Frontal cortex (tissue), 3 donors: ENCODE measurements at regions not wholly inside any gene's neighbourhood (a gene's known extent, or its start where the extent isn't known, plus 50 kb on each side); places are given as distances from the start of the nearest gene placed in this dataset.
"Not testable (repeated sequence)": the region's sequence is repeated elsewhere in the genome, so short reads cannot be mapped to it uniquely, and the experiment has no call there.

Experiments
- DNase-seq, 2 donors: peaks; one replicate each; pipeline ENCODE4 v3.0.0; 2012; ENCODE audit warnings: low spot score in 2 of 2
- FAIRE-seq: peaks from 2 replicates; lab custom pipeline; 2012; peaks lifted over from hg19 to GRCh38; lab: Jason Lieb, UNC
- donor health status: control.
- donor health status: control.
- donor health status: control.

GRCh38 chr6:81633391-81633790, 119.1 kb downstream of the TENT5A start:
- FAIRE-seq (no peak), DNase-seq (no peak)

- FAIRE-seq (no peak), DNase-seq (no peak)
Observed at GRCh38 chr6:81630719-81631118, 121.8 kb downstream of the TENT5A start.

- FAIRE-seq: no peak
- DNase-seq: no peak
Observed at GRCh38 chr6:81625216-81625615, 127.3 kb downstream of the TENT5A start.

- DNase-seq (no peak), FAIRE-seq (no peak)
Observed at GRCh38 chr6:81624453-81624852, 128.0 kb downstream of the TENT5A start.

GRCh38 chr6:81623106-81623759, 129.2 kb downstream of the TENT5A start:
- FAIRE-seq (no peak), DNase-seq (no peak)

- no peak for DNase-seq
- no peak for FAIRE-seq
Observed at GRCh38 chr6:81621816-81622395, 130.6 kb downstream of the TENT5A start.

- DNase-seq: no peak
- FAIRE-seq: no peak
Observed at GRCh38 chr6:81614292-81614691, 138.2 kb downstream of the TENT5A start.

- FAIRE-seq: no peak
- no peak for DNase-seq
Observed at GRCh38 chr6:81613606-81614005, 138.9 kb downstream of the TENT5A start.

- DNase-seq (no peak), FAIRE-seq (no peak)
Observed at GRCh38 chr6:81612136-81612535, 140.3 kb downstream of the TENT5A start.

GRCh38 chr6:81609736-81610135, 142.7 kb downstream of the TENT5A start:
- no peak for DNase-seq
- no peak for FAIRE-seq

GRCh38 chr6:81608776-81609175, 143.7 kb downstream of the TENT5A start:
- DNase-seq (no peak), FAIRE-seq (no peak)

GRCh38 chr6:81606965-81607381, 145.5 kb downstream of the TENT5A start:
- FAIRE-seq: no peak
- no peak for DNase-seq

- DNase-seq (no peak), FAIRE-seq (no peak)
Observed at GRCh38 chr6:81605526-81605925, 147.0 kb downstream of the TENT5A start.

- FAIRE-seq (no peak), DNase-seq (no peak)
Observed at GRCh38 chr6:81601918-81602317, 150.6 kb downstream of the TENT5A start.

GRCh38 chr6:81600488-81600887, 152.0 kb downstream of the TENT5A start:
- FAIRE-seq: not testable (repeated sequence)

GRCh38 chr6:81594501-81594900, 158.0 kb downstream of the TENT5A start:
- DNase-seq (no peak), FAIRE-seq (no peak)

More at GRCh38 chr6:81600488-81600887, 152.0 kb downstream of the TENT5A start:
- DNase-seq: not testable (repeated sequence)

- no peak for DNase-seq
- no peak for FAIRE-seq
Observed at GRCh38 chr6:81590314-81590691, 162.2 kb downstream of the TENT5A start.

- FAIRE-seq (no peak), DNase-seq (no peak)
Observed at GRCh38 chr6:81589465-81590313, 162.8 kb downstream of the TENT5A start.

GRCh38 chr6:81585686-81586085, 166.8 kb downstream of the TENT5A start:
- FAIRE-seq, DNase-seq: not testable (repeated sequence)

- DNase-seq, FAIRE-seq: not testable (repeated sequence)
Observed at GRCh38 chr6:81584156-81584555, 168.3 kb downstream of the TENT5A start.

GRCh38 chr6:81575442-81575841, 177.0 kb downstream of the TENT5A start:
- FAIRE-seq (no peak), DNase-seq (no peak)
